ENCODE measurements at regions not wholly inside any gene's neighbourhood (a gene's known extent, or its start where the extent isn't known, plus 50 kb on each side); places are given as distances from the start of the nearest gene placed in this dataset.
A peak's percentile ranks its signal among the peaks of the same experiment; 100 is the strongest.

DNA sequence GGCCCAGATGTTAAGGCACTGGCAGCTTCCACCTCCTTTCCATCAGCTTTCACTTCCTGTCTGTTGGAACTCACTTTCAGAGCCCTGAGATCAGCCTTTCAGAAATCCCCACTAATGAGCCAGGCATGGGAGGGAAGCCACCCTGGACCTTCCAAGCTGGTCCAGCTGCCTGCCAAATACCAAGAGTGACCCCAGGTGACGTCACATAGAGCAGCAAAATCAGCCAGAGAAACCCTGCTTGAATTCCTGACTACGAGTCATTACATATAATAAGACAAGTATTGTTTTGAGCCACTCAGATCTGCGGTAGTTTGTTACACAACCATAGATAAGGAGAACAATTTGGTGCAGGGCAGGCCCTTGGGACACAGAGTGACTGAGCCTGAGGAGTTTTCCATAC, 556.0 kb upstream of the JAG1 start:
- no peak for DNase-seq

DNA sequence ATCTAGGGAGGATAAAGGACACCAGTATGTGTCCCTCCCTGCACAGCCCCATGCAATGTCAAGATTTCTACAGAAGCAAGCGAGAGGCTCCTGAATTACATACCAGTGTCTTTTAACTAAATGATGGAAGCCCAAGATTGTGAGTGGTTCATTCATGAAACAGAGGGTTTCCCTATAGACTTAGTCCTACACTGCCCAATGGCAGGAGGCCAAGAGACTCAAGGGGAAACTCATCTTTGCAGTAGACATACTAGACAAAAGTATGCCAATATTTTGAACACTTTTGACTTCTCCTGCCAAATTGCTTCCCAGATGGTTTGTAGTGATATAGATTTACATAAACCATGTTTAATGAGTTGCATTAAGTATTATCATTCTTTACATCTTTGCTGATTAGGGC, 557.2 kb upstream of the JAG1 start:
- DNase-seq: no peak

DNA sequence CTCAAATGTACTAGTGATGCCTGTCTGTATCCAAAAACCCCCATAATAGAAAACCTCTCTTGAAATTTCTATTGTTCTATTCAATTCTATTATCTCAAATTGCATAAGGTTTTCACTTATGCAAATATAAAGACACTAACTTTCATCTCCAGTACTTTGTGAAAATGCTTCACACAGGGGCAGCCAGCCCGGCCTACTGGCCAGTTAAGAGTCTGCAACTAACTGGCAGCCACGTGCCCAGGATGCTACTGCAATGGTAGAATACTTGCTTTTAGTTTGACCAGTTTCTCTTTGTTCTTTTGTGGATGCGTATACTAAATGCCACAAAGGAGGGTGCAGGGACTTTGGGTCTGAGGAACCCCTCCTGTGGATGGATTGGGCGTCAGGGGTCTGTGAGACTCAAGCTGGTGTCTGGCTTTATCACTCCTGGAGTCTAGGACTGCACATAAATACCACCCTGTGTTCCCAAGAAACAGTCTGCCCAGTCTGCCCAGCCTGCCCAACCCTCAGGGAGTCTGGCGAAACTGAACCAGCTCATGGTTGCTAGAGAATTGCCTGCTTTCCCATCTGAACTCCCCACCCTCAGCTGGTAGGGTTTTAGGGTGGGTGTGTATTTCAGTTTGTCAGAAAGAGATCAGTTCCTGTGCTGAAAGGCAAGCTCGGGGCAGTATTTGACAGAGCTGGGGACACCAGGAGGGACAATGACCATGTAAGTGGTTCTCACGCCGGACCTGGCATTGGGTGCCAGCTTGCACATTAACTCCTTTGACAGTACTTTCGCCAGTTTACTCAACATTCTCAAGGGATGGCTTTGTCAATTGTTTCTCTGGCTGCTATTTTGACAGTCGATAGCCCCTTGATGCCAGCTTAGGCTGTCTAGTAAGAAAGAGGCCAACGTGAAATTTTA, 558.2 kb upstream of the JAG1 start:
- DNase-seq: no peak

DNA sequence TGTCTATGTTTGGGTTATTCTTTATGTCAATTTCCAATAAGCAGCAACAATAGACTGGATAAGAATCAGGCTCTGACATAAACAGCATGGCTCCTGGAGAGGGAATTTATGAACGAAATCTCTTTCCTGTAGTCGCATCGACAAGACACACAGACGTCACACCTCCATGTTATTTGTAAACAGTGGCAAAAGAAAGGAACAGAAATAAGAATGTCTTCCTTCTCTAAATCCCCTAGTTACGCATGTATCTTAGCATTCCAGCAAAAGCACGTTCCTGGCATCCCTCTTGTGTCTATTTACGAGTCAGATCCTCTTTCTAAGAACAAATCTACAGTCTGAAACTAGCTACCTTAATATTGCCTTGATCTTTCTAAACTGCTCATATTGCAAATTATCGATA, 559.1 kb upstream of the JAG1 start:
- no peak for DNase-seq

DNA sequence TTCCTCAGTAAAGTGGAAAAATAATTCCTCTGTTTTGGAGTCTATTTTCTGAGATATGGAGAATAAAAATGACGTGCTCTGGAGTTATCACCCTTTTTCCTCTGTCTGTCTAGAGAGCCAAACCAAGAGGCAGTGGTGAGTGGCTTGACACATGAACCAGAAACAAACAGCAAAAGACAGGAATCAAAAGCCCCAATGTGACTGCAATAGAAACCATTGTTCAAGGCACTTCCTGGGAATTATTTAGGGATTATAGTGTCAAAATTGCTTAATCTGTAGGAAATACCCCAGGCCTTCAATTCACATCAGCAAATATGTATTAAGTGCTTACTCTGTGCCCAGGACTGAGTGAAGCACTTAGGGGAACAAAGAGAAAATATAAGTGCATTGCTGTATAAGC, 560.4 kb upstream of the JAG1 start:
- DNase-seq: no peak

DNA sequence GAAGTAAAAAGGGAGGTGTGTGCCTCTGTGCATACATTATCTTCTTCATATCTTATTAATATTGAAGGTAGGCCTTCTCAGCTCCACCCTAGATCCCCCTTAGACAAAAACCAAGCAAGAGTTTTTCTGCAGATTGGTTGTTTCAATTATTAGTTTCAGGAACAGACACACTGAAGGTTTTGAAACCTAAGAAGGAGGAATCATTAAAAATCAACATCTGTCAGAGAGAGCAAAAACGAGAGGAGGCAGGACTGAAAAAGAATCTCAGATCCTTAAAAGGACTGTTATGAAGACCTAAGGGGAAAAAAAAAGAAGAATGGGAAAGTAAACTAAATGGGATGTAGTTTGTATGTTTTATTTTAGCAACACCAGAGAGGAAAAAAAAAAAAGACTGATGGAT, 560.8 kb upstream of the JAG1 start:
- no peak for DNase-seq

DNA sequence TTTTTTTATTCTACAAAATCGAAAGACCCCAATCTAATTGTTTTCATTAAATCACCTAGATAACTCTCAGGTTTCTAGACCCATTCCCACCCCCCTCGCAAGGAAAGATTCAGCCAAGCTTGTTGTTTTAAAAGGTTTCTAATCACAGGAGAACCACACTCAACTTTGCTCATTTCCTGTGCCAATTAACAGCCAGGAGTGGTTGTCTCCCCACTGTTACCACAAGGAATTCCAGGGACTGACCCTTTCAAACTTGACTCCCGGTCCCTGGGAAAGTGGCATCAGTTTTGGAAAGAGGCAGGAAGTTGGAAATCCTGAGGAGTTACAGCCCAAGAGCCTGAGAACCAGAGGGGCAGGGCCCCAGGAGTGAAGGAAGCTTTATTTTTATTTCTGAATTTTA, 561.3 kb upstream of the JAG1 start:
- DNase-seq: no peak

DNA sequence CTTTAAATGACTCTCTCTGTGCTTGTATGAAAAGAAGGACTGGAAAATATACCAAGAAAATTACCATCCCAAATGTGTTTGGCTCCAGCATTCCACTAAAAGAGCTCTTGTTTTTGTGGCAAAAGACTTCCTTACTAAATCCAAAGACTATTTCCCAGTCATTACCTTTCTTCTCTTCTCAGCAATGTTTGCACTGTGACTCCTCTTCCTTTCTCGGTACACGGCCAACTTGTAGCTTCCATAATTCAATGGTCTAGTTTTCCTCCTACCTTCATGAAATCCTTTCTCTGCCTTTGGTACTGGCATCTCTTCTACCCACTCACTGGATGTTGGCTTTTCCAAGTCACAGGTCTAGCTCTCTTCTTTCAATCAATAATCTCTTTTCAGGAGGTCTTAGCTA, 568.5 kb upstream of the JAG1 start:
- DNase-seq: no peak

DNA sequence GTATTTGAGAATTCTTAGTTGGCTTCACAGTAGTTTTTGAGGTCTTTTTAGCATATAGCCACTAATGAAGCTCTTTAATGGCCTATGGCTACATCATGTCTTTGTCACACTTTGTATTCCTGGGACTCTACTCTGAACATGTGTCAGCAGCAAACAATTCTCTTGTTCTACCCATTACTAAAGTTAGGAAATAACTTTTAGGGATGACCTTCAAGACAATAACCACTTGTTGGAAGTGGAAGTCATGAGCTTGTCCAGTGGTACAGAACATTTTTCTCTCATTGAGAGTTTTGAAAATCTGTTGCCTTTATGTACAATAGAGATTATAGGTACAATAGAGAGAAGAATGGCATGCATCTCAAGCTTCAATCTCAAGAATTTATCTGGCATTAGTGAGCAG, 571.6 kb upstream of the JAG1 start:
- DNase-seq: no peak

DNA sequence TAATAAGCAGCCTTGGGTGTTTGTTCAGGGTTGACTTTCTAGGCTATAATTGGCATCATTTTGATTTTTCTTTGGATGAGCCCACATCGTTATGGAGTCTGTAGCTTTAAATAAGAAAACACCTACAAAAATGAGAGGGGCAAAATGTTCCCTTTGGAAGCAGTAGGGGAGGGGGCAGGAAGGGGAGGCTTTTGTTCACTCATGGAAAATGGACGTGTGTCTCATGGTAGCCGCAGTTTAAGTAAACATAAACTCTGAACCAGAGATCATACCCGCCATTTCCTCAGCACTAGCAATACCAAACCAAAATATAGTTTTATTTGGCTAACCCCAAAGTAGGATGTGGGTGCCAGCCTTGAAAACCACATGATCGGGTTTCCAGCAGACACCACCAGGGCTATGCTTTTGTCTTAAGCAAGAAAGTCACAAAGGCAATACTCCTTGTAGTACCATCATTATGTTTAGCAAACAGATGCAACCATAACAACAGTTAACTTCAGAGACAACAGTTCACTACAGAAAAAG, 572.5 kb upstream of the JAG1 start:
- no peak for DNase-seq

DNA sequence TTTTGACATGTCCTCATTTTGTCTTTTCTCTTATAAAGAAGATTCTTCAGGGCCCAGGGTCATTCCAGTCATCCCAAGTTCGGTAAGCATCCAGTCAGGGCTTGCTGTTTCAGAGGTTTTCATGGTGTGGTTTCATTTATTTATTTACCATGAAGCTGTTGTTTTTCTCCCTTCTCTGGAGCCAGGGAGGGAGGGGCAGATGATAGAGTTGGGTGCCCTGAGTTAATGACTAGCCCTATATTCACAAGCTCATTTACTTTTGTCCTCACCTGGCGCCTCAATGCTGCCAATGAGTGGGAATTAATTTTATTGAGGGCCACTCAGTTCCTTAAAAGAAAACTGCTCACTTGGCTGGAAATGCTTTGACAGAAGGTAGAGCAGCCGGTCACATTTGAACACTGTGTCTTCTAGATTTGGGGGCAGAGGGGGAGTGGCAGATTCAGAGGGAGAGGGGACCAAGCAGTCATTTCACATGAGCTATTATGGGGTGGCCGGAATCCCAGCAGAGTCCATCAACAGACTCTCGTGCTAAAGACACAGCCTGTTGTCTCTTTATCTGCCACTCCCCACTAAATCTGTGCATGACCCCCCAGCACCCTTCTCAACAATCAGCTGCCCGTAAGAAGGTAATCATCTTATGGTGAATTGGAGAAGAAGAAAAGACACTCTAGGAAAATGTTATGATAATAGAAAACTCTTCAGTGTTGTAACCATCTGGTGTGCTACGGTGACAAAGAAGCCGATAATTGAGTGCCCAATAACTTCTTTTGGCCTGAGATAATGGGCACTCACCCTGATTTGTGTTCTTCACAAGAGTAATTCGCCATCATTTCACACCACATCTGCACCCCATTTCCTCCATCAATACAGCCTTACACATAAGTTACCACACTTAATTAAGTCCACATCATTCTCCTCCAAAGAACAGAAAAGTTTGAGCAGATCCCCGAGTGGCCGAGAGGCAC, 573.5 kb upstream of the JAG1 start:
- DNase-seq: peak in 1 of 2 experiments; percentile 29

DNA sequence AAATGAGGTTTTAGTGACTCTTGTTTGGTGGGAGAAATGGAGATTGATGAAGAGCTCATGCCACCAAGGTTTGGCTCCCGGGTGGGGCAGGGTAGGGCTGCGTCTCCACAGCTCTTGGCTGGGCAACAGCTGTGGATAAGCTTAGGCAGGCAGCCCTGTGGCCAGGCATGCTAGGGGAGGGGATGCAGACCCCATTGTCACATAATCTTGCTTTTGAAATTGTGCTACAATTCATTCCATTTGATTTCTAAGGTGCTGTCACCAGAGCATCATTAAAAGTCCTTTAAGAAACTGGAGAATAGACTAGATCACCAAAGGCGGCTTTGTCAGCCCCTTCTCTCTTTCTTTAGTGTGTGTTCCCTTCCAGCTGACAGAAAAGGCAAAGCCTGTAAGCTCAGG, 574.2 kb upstream of the JAG1 start:
- DNase-seq: no peak

DNA sequence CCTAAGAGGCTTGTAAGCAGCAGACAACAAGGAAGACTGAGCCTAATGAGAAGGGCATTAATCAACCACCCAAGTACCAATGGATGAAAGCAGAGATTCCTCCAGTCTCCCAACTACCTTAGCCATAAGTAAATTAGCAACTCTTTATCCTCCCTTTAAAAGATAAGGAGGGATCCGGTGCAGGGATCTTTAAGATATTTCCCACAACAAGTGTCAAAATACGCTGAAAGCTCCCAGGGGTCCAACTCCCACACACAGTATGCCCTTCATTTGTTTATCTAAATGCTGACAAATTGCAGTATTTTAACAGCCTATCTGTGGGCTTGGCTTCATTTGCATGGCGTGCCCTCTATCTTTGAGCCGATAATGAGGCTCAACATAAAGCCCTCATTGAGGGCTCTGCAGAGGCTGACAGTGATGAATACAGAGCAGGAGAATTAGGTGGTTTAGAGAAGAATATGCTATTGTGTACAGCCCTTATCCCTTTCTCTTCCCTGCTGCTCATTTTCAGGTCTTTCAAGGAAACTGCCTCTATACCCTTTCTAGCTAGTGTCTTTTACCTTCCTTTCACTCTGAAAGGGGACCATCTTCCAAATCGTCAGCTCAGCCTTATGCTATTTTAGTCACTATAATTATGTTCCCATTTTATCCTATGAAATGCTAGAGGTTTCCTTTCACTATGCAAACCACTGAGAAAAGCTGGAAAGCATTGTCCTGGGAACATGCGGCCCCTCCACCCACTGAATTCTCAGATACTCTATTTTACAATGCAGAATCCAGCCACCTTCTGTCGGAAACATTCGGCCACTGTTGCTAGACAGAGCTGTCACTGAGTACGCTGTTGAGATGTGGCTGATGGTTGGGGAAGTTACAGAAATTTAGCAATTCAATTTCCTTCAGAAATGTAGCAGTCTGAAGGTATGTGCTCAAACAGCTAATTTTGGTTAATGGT, 575.2 kb upstream of the JAG1 start:
- DNase-seq: no peak

DNA sequence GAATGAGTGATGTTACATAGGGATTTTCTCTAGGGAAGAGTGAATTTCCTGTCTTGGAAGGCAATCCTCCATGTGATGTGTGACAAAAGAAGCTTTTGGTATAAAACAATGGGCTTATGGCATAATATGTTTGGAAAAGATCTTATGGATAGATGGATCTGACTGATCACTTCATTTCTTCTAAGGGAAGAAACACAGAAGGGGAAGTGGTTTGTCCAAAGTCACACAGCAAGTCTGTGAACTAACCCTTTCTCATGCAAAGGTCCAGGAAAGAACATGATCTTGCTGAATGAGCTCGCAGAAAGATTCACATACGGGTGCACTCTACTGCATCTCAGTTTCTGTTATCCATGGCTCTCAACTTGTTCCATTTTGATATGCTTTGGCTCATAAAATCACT, 575.9 kb upstream of the JAG1 start:
- DNase-seq: no peak

DNA sequence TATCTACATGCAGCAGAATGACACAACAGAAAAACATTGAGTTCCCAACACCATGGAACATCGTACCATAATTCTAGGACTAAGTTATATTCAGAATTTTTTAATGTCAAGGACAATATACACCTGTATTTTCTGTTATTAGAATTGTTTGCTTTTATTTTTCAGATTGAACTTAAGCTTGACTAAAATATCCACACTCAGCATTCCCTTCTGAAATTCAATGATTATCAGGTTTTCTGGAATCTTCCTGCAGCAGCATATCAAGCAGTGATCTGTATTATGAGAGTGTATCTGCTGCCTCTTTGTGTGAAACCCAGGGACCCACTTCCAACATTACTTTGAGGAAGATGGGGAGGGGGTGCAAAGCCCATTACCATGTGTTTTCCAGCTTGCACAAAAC, 578.6 kb upstream of the JAG1 start:
- no peak for DNase-seq

DNA sequence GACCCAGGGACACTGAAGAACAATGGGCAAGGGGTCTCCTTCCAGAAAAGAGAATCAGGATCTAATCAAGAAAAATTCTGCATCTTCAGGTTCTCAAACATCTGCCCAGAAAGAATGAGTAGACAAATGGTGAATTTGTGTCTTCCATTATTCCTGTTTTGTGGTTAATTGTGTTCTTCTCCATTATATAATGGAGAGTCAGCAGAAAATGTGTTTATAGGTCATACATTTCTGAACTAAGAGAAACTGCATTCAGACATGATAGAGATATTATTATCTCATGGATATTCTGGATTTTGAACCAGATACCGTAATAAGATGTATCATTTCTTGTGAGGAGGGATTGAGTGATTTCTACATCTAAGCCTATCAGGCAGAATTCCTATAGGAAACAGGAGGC, 581.7 kb upstream of the JAG1 start:
- DNase-seq: no peak

DNA sequence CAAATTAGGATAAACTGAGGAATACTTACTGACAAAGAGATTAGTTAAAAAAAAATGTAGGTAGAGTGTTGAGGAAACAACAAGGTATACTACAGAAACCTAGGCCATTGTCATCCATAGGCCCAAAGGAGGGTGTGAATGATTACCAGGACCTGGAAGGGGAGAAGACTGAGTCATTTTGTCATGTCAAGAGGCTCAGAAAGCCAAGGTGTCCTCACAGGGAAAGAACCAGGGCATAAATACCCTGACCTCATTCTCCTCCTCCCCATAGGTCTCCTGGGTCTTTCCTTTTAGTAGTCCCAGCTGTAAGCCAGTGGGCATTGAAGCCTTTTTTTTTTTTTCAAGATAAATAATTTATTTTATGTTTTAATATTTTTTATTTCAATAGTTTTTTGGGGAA, 582.1 kb upstream of the JAG1 start:
- DNase-seq: no peak

DNA sequence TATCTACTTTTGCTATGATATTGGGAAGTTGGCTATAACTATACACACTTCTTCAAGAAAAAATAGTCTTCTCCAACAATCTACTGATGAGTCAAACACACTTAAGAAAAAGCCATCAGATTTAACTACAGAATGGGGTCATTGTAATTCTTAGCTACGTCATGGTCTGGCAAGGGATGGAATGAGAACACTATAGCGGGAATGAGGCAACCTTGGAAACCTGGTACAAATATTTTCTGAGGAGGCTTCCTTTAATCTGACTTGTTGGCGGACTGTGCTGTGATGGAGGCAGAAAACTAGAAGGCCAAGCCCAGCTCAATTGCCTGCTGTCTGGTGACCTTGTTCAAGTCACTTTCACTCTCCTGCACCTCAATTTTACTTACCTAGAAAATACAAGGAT, 586.8 kb upstream of the JAG1 start:
- no peak for DNase-seq

DNA sequence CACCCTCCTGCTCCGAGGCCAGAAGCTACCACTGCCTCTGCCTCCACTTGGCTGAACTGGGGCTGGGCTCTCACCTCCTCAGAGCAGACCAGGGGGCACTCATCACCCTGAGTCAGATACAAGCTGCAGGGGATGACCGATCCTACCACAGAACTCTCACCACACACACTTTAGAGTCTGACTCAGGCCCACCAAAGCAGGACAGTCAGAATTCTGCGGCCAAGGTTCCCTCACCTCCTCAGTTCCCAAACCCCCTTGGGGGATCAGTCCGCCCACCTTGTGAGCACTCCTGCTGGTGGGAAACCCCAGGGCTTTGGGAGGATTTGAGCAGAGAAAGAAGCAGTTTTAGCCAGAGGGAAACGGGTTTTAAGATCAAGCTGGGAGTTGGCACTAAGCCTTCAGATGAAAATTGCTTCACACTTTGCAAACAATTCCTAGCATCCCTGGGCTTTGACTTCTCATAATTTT, 587.8 kb upstream of the JAG1 start:
- DNase-seq: no peak

DNA sequence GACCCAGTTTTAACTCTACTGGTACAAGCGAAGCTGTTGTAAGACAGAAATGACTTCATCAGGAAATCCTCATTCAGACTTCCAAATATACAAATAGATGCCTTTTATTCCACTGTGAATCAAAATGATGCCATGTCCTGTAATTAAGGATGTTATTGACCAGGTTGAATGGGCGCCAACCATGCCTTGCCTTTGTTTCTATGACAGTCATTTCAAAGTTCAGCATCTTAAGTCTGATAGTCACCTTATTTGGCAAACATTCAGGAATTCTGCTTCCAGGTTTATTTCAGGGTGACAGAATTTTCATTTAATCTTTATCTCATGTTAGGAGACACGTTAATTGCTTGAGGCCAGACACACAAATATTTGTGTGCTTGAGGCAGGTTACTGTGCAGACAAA, 592.8 kb upstream of the JAG1 start:
- no peak for DNase-seq

DNA sequence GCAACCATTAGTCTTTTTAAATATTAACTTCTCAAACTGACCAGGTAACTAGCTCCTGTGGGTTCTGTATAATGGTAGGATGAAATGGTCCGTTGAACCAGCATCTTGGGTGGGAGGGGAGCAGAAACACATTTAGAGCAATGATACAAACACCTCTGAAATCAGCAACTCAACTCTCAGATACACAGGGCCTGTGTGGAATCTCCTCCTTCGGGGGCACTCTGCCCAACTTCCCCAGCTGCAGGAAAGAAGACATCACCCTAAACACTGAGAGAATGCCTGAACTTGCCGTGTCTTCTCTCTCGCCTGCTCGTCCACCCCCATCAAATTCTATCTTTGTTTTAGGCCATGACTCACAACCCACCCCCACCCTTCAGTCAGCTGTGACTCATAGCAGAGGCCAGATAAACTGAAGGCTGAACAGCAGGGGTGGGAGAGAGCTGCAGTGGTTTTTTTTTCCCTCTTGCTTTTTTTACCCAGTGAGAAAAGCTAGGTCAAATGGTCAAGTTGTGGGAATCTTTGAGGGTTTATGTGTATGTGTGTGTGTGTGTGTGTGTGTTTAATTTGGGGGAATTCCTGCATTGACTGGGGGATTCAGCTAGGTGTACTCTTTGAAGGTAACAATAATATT, 593.4 kb upstream of the JAG1 start:
- DNase-seq: no peak

DNA sequence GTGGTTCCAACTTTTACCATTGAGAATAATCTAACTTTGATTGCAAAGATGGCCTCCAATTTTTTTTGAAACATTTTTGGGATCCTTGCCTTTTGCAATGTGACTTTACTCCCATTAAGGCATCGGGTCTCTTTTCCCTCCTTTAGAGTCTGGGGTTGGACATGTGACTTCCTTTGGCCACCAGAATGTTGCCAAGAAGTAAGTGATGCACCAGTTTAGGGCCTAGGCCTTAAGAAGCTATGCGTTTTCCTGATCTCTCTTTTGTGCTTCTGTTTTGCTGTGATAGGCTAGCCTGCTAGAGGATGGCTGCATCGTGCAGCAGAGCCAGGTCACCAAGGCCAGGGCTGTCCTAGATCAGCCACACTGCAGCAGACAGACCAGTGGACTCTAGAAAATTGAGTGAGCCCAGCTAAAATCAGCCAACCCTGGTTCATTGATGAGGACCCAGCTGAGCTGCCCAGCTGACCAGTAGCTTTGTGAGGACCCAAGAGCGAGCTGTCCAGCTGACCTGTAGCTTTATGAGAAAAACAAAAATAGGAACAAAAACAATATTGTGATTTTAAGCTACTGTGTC, 594.0 kb upstream of the JAG1 start:
- DNase-seq: no peak

All from cerebellar nuclear complex (tissue), 1 donor.